Cardiac fibroblast (primary cell): ENCODE measurements at regions not wholly inside any gene's neighbourhood (a gene's known extent, or its start where the extent isn't known, plus 50 kb on each side); places are given as distances from the start of the nearest gene placed in this dataset.
"Not testable (repeated sequence)": the region's sequence is repeated elsewhere in the genome, so short reads cannot be mapped to it uniquely, and the experiment has no call there.

Source experiments
- DNase-seq, 2 donors: peaks; one replicate each; pipeline versions ENCODE4 v3.0.0 to v3.0.0-alpha.2; 2010; ENCODE audit warnings: low read depth in 2 of 2
- H3K4me3 ChIP-seq, 2 donors: replicated peaks in 1 of 2; 1 replicate in 1 of 2; 2 replicates in 1 of 2; pipeline ENCODE4 v1.5.1; 2011; ENCODE audit warnings: low read depth in 2 of 2, low read length in 2 of 2, mild to moderate bottlenecking in 2 of 2, moderate library complexity in 1 of 2
- CTCF ChIP-seq: IDR thresholded peaks from one replicate; pipeline ENCODE4 v1.5.1; 2011; ENCODE audit warnings: low read depth, mild to moderate bottlenecking, low read length, inconsistent platforms

DNA sequence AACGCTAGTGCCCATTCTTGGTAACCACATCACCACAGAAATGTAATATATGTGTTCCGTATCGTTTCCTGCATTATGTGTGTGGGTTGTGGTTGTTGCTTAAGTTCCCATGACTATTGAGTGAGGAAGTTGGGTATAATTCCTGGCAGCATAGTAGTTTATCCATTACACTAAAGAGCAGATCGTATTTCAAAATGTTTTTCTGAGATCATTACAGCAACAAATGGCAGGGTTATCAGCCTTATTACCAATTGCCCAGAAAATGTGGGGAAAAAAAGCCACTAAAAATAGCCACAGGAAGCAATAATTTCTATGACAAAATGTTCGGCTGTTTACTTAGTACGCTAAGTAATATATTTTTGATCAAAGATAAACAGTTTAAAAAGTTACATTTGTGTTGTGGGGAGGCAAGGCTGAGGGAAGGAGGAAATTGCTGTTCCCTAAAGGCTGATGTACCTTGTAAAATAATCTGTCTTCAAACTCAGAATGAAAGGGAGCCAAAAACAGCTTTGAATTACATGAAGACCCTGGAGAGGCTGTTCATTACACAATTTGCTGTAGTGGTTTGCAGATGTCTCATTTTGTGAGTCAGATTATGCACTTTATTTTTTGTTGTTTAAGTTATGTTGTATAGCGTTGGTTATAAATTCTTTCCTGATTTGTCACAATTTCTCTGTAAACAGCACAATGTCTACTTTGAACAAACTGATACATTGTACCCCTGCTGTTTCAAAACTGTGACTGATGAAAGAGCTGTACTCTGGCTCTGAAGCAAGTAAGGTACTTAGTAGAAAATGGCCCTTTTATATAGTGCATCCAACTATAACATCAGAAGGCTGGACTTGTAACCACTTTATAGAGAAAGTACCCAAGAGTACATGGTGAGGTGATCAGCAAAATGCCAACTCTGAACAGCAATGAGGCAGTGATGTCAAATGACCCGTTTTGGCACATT, 1028.5 kb downstream of the NR2F1-AS1 start:
- DNase-seq: peak; percentile 97 to 99
- H3K4me3 ChIP-seq: no peak overlapping the region
- TF ChIP-seq CTCF: no peak

GRCh38 chr5:92548346-92548745, 1032.7 kb downstream of the NR2F1-AS1 start:
- peak in 1 of 2 donors; percentile 89 for DNase-seq
- H3K4me3 ChIP-seq: no peak overlapping the region
- no peak for TF ChIP-seq CTCF

DNA sequence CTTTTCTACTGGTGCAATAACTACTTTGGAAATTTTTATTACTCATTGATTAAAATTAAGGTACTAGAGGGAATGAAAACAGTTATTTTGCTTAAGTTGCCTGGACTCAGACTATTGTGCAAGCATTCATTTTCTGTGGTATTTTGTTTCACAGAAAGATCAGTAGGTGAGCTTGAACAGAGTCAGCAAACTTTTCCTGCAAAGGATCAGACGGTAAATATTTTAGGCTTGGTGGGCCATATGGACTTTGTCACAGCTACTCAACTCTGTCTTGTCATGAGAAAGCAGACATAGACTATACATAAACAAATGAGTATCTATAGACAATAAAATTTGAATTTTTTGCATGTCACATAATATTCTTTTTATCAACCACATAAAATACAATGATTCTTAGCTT, 1036.4 kb downstream of the NR2F1-AS1 start:
- no peak overlapping the region for H3K4me3 ChIP-seq
- TF ChIP-seq CTCF: no peak
- peak; percentile 48 to 55 for DNase-seq

DNA sequence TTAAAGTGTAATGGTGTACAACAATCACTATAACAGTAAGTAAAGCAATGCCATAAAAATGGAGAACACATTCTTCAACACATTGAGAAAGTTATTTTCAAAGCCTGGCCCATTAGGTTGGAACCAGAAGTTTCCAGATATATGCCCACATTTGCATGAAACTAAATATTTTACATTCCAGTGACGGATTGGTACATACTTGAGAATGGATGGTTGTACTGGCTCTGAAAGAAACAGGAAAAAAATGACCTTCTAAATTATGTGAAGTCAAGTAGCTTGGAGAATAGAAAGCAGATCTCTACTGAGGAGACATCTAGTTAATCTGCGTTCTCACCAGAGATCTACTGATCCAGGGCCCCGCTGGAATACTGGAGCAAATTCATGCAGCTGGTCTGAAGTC, 1037.0 kb downstream of the NR2F1-AS1 start:
- peak; percentile 45 to 49 for DNase-seq
- no peak for TF ChIP-seq CTCF
- no peak overlapping the region for H3K4me3 ChIP-seq

DNA sequence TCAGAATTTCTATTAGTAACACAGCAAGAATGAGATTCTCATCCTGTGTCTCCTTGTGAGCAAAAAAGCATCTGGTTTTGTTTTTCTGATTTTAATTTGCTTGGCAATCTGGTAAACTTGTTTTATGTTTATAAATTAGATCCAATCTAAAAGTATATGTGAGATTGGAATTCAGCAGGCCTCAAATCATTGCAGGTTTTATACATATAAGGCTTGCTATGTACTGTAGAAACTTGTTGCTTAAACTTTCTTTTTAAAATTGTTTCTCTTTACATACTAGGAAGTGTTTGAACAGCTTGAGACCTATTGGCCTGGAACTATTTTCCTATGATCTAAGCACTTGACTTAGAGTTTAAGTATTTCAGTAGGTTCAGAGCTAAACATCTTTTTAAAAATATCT, 1037.8 kb downstream of the NR2F1-AS1 start:
- DNase-seq: peak in 1 of 2 donors; percentile 46
- H3K4me3 ChIP-seq: no peak overlapping the region
- no peak for TF ChIP-seq CTCF

- not testable (repeated sequence) for H3K4me3 ChIP-seq, DNase-seq
Measured at GRCh38 chr5:92542017-92542416, 1039.0 kb downstream of the NR2F1-AS1 start.

DNA sequence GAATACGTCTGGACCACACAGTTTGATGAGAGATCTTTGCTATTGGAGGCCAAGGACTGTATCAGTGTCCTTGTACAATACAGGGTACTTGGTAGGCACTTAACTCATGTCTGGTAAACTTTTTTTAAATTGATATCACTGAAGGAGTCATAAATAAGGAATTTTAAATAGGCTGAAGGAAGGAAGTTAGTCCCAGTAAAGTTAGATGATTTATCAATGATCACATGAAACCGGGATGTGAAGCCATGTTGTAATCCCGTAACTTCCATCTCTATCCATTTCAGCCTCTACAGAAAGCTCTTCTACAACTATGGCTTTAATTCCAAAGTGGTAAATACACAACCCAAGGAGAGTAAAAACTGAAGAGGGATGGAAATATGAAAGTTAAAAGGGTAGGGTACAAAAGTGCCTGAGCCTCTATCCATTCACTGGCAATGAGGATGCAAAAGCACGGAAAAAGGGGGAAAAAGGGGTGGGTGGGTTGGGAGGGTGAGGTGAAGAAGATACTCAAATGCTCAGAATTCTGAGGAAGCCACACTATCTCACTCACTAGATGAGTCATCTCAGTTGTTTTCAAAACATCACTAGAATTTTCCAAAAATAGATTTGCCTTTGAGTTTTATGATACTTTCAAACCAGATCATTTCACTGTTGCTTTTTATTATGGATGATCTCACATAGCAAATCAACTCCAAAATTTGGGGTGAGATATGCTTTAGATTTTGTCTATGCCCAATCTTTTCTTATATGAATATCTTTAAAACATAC, 1053.5 kb downstream of the NR2F1-AS1 start:
- DNase-seq: peak; percentile 38 to 56
- no peak overlapping the region for H3K4me3 ChIP-seq
- TF ChIP-seq CTCF: no peak
